ENCODE measurements at regions not wholly inside any gene's neighbourhood (a gene's known extent, or its start where the extent isn't known, plus 50 kb on each side); places are given as distances from the start of the nearest gene placed in this dataset.
"Not testable (repeated sequence)": the region's sequence is repeated elsewhere in the genome, so short reads cannot be mapped to it uniquely, and the experiment has no call there.

DNA sequence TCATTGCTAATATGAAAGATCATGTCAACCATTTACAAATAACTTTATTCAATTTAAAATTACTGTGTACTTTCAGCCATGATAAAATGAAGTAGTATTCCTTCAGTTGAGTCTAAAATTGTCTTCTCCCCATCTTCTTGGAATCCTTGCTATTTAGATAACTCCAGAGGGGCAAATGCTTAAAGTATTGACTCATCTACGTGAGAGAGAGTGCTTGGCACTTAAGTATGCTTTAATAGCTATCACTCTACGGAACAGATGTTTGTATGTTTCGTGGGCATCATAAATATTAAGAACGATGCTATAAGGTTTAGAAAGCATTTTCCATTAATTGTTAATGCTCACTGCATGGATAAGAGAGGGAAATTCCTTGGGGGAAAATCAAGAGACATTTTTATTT is 69.3 kb upstream of the MED13 start:
- POLR2A ChIA-PET, result interaction anchor here (1.2 kb wide), 1 partner anchor 10 kb away, joined by 3 read pairs; no protein-coding TSS in a partner anchor
- CTCF ChIA-PET, result no interaction called here
- no peak for DNase-seq (ENCODE audit: extremely low spot score)
- TF ChIP-seq CTBP1 (IDR thresholded peaks at IDR 0.05; ENCODE audit: borderline replicate concordance), result no peak
- TF ChIP-seq FOXA1 (IDR thresholded peaks at IDR 0.05), result no peak
- TF ChIP-seq HDGF (IDR thresholded peaks at IDR 0.05; ENCODE audit: borderline replicate concordance), result no peak
- TF ChIP-seq FOXK2 (IDR thresholded peaks at IDR 0.05), result no peak
- TF ChIP-seq ARNT (IDR thresholded peaks at IDR 0.05), result no peak
- TF ChIP-seq TARDBP (IDR thresholded peaks at IDR 0.05), result no peak
- TF ChIP-seq NFRKB (IDR thresholded peaks at IDR 0.05), result no peak
- TF ChIP-seq ZNF384 (IDR thresholded peaks at IDR 0.05), result no peak
- TF ChIP-seq, protein P1, sequence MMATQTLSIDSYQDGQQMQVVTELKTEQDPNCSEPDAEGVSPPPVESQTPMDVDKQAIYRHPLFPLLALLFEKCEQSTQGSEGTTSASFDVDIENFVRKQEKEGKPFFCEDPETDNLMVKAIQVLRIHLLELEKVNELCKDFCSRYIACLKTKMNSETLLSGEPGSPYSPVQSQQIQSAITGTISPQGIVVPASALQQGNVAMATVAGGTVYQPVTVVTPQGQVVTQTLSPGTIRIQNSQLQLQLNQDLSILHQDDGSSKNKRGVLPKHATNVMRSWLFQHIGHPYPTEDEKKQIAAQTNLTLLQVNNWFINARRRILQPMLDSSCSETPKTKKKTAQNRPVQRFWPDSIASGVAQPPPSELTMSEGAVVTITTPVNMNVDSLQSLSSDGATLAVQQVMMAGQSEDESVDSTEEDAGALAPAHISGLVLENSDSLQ (IDR thresholded peaks at IDR 0.05), result no peak
- TF ChIP-seq LEF1 (IDR thresholded peaks at IDR 0.05; ENCODE audit: borderline replicate concordance), result no peak
- TF ChIP-seq BHLHE40 (IDR thresholded peaks at IDR 0.05; ENCODE audit: borderline replicate concordance), result no peak
- TF ChIP-seq SUZ12 (IDR thresholded peaks at IDR 0.05), result no peak
- no peak for TF ChIP-seq SP1 (IDR thresholded peaks at IDR 0.05)
- TF ChIP-seq L3MBTL2 (conservative IDR thresholded peaks at IDR 0.05), result no peak
- no peak for TF ChIP-seq ELF4 (IDR thresholded peaks at IDR 0.05)

DNA sequence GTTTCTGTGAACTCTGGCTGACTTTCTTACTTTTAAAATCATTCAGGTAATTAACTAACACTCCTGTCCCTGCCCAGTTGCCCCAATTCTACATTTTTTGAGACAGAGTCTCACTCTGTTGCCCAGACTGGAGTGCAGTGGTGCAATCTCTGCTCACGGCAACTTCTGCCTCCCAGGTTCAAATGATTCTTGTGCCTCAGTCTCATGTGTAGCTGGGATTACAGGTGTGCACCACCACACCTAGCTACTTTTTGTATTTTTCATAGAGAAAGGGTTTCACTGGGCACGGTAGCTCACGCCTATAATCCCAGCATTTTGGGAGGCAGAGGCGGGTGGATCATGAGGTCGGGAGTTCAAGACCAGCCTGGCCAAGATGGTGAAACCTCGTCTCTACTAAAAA is 66.2 kb upstream of the MED13 start:
- DNase-seq (ENCODE audit: extremely low spot score); POLR2A ChIA-PET; CTCF ChIA-PET: not testable (repeated sequence)

DNA sequence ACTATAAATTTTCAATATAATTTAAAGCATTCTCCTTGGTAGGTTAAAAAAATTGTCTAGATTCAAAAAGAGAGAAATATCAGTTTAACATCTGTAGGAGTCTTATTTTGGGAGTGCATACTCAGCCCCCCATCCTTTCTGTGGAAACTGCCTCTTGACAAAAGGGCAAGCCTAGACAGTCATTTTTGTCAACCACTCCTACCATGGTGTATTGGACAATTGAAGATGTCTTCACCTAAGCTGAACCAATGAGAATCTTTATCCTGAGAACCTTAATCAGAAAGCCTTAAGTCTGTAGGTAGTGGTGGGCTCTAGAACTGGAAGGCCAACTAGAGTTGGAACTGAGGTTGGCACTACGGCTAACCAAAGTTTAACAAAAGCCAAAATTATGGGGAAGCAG is 65.7 kb upstream of the MED13 start:
- ChIA-PET POLR2A (no interaction called here), CTCF (no interaction called here)
- DNase-seq (ENCODE audit: extremely low spot score), result no peak
- TF ChIP-seq SP1 (IDR thresholded peaks at IDR 0.05) (no peak), FOXK2 (IDR thresholded peaks at IDR 0.05) (no peak), TARDBP (IDR thresholded peaks at IDR 0.05) (no peak), ARNT (IDR thresholded peaks at IDR 0.05) (no peak), FOXM1 (IDR thresholded peaks at IDR 0.05; ENCODE audit: borderline replicate concordance) (no peak), FOXA1 (IDR thresholded peaks at IDR 0.05) (no peak), ZNF384 (IDR thresholded peaks at IDR 0.05) (no peak), BHLHE40 (IDR thresholded peaks at IDR 0.05; ENCODE audit: borderline replicate concordance) (no peak), ELF4 (IDR thresholded peaks at IDR 0.05) (no peak), LEF1 (IDR thresholded peaks at IDR 0.05; ENCODE audit: borderline replicate concordance) (no peak), CTBP1 (IDR thresholded peaks at IDR 0.05; ENCODE audit: borderline replicate concordance) (no peak), NFRKB (IDR thresholded peaks at IDR 0.05) (no peak), L3MBTL2 (conservative IDR thresholded peaks at IDR 0.05) (no peak), HDGF (IDR thresholded peaks at IDR 0.05; ENCODE audit: borderline replicate concordance) (no peak), SUZ12 (IDR thresholded peaks at IDR 0.05) (no peak)
- TF ChIP-seq, protein P1 (IDR thresholded peaks at IDR 0.05), result no peak

DNA sequence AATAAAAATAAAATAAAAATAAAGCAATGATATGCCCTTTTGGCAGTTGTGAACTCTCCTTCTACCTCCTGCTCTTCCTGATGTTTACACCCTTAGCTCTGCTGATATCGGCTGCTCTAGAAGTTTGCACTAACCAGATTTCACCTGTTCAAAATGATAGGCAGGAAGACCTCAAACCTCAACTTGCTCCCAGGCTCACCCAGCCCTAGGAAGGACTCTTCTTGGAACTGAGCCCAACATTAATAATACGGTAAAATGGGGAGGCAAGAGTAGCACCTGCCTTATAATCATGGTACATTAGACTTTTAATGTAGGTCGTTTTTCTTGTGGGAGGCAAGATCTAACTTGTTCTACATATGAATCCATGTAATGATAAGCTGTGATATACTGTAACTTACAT is 61.2 kb upstream of the MED13 start:
- CTCF ChIA-PET, result no interaction called here
- POLR2A ChIA-PET, result no interaction called here
- TF ChIP-seq TARDBP (IDR thresholded peaks at IDR 0.05), result no peak
- TF ChIP-seq, protein P1 (IDR thresholded peaks at IDR 0.05), result no peak
- TF ChIP-seq HDGF (IDR thresholded peaks at IDR 0.05; ENCODE audit: borderline replicate concordance), result no peak
- no peak for TF ChIP-seq FOXM1 (IDR thresholded peaks at IDR 0.05; ENCODE audit: borderline replicate concordance)
- TF ChIP-seq ARNT (IDR thresholded peaks at IDR 0.05), result no peak
- TF ChIP-seq NFRKB (IDR thresholded peaks at IDR 0.05), result no peak
- no peak for TF ChIP-seq LEF1 (IDR thresholded peaks at IDR 0.05; ENCODE audit: borderline replicate concordance)
- TF ChIP-seq SUZ12 (IDR thresholded peaks at IDR 0.05), result no peak
- TF ChIP-seq SP1 (IDR thresholded peaks at IDR 0.05), result no peak
- TF ChIP-seq ELF4 (IDR thresholded peaks at IDR 0.05), result no peak
- TF ChIP-seq CTBP1 (IDR thresholded peaks at IDR 0.05; ENCODE audit: borderline replicate concordance), result no peak
- TF ChIP-seq BHLHE40 (IDR thresholded peaks at IDR 0.05; ENCODE audit: borderline replicate concordance), result no peak
- no peak for TF ChIP-seq FOXK2 (IDR thresholded peaks at IDR 0.05)
- TF ChIP-seq ZNF384 (IDR thresholded peaks at IDR 0.05), result no peak
- no peak for TF ChIP-seq FOXA1 (IDR thresholded peaks at IDR 0.05)
- TF ChIP-seq L3MBTL2 (conservative IDR thresholded peaks at IDR 0.05), result no peak
- DNase-seq (ENCODE audit: extremely low spot score), result no peak

DNA sequence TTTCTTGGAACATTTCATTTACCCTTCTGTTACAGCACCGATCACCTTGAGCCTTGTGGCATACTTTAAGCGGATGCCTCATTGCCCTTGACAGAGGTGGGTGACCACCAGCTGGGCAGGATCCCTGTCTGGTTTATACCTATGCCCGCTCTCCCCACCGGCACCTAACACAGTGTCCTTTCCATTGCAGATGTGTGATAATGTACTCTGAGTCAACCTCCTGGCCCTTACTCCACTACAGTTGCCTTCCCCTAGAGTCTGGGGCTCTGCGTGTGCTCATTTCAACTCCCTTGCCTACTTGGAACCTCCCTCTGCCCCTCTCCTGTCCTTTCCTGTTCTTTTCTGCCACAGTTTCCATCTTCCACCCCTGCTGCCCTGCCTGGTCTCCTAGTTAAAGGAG is 60.2 kb upstream of the MED13 start:
- CTCF ChIA-PET, result no interaction called here
- no peak for DNase-seq (ENCODE audit: extremely low spot score)
- TF ChIP-seq ARNT (IDR thresholded peaks at IDR 0.05), result no peak
- no peak for TF ChIP-seq SP1 (IDR thresholded peaks at IDR 0.05)
- no peak for TF ChIP-seq LEF1 (IDR thresholded peaks at IDR 0.05; ENCODE audit: borderline replicate concordance)
- TF ChIP-seq NFRKB (IDR thresholded peaks at IDR 0.05), result no peak
- TF ChIP-seq BHLHE40 (IDR thresholded peaks at IDR 0.05; ENCODE audit: borderline replicate concordance), result no peak
- no peak for TF ChIP-seq TARDBP (IDR thresholded peaks at IDR 0.05)
- TF ChIP-seq L3MBTL2 (conservative IDR thresholded peaks at IDR 0.05), result no peak
- TF ChIP-seq, protein P1 (IDR thresholded peaks at IDR 0.05), result no peak
- TF ChIP-seq ELF4 (IDR thresholded peaks at IDR 0.05), result no peak

DNA sequence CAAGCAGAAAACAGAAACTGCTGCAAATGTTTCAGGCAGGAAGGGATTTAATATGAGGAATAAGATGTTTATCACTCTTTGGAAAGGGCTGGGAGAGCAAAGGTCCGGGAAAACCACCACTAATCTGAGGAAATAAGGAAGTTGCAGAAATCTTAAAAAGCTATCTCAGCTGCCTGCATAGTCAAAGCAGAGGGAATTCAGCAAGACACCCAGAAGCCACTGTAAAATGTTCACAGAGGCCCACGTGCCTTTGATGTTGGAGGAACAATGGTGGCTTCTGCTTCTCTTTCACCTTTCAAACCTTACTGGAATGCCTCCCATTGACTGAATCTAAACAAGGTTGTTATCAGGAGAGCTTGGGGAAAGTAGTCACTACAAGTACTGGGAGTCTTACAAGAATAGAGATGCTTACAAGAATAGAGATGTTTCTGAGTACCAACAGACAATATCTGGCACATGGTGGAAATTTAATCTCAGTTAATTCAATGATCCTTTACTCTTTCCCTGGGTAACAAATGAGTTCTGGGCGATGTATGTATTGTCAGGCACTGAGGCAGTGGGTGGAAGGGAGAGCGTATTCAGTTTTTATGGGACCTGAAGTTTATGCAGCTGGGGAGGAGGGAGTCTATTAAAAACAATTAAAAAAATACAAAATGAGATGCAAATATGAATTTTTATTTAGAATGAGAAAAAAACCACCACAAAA is 56.1 kb upstream of the MED13 start:
- CTCF ChIA-PET, result no interaction called here
- DNase-seq (ENCODE audit: extremely low spot score), result no peak
- POLR2A ChIA-PET, result no interaction called here

More for the DNA sequence above, 60.2 kb upstream of the MED13 start:
- POLR2A ChIA-PET, result no interaction called here

More for the DNA sequence above, 56.1 kb upstream of the MED13 start:
- TF ChIP-seq NFRKB (IDR thresholded peaks at IDR 0.05) (no peak), SP1 (IDR thresholded peaks at IDR 0.05) (no peak), BHLHE40 (IDR thresholded peaks at IDR 0.05; ENCODE audit: borderline replicate concordance) (no peak), FOXK2 (IDR thresholded peaks at IDR 0.05) (no peak), TARDBP (IDR thresholded peaks at IDR 0.05) (no peak), ELF4 (IDR thresholded peaks at IDR 0.05) (no peak), FOXM1 (IDR thresholded peaks at IDR 0.05; ENCODE audit: borderline replicate concordance) (no peak), LEF1 (IDR thresholded peaks at IDR 0.05; ENCODE audit: borderline replicate concordance) (no peak), HDGF (IDR thresholded peaks at IDR 0.05; ENCODE audit: borderline replicate concordance) (no peak), FOXA1 (IDR thresholded peaks at IDR 0.05) (no peak)
- TF ChIP-seq, protein P1 (IDR thresholded peaks at IDR 0.05), result no peak
